GM18508 (cell line): ENCODE measurements at regions not wholly inside any gene's neighbourhood (a gene's known extent, or its start where the extent isn't known, plus 50 kb on each side); places are given as distances from the start of the nearest gene placed in this dataset.

Source experiments
- ATAC-seq: cut with Tn5 transposase; IDR thresholded peaks from one replicate; pipeline ENCODE4 v1.9.1; 2021; ENCODE audit warnings: moderate number of reproducible peaks; ENCODE audit not compliant: insufficient read depth, unreplicated experiment

DNA sequence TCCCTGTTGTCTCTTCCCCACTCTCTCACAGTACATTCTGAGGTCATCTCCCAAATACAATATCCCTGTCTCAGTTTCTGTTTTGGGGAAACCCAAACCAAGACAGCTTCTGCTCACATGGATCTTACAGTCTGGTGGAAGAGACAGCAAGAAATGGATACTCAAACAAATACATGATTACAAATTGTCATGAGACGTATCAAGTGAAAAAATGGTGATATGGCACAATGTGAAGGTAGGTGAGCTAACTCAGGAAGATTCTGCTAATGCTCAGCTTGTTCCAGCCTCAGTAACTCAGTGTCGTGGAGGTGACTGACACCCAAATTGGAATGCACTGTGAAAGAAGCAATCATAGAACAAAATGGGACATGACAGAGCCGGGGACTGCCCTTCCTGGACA, 68.3 kb downstream of the CHST1 start:
- ATAC-seq, result no peak

DNA sequence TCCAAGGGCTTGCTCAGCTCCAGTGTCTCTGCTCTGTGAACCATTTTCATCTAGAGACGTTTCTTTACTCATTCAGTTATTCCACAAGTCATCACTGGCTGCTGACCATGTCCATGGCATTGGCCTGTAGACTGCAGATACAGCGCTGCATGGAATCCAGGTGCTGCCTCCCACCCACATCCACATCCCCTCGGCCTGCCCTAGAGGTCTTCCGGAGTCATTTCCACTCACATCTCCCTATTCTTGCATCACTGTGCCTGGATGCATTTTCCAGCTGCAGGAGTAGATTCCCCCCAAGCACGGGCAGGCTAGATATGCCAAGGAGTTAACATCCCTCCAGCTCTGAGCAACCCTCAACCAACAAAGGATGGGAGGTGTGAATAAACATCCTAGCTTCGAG, 68.9 kb downstream of the CHST1 start:
- no peak for ATAC-seq

DNA sequence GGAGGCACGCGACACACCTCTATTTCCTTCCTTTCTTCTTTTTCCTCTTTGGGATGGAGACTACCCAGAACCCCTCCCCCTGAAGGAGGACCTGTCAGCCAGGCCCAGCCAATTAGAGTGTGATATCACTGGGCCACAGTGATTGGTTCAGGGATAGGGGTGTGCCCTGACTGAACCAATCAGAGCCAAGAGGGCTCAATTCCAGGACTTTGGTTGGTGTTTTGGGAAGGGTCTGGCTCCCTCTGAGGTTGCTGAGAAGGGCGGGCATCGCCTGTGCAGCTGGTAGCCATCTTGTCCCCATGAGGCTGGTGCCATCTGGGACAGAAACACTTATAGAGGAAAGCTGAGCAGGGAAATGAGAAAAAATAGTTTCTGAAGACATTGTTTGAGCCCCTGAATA, 71.4 kb downstream of the CHST1 start:
- no peak for ATAC-seq

DNA sequence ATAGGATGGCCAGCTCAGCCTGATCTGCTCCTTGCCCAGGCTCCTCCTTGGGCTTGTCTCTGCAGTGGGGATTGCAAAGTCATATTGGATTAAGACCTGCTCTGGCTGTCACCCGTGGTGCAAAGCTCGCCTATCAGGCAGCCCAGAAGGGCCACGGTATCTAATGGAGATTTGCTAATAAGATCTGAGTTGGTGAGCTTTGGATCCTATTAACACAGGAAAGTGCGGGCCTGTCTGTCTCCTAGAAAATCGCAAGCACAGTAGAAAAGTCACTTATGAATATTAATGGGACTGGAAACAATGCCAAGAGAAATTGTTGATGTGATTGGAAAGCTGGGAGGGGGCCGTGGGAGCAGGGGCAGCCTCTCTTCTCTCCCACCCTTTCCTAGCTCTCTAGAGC, 72.8 kb downstream of the CHST1 start:
- no peak for ATAC-seq

DNA sequence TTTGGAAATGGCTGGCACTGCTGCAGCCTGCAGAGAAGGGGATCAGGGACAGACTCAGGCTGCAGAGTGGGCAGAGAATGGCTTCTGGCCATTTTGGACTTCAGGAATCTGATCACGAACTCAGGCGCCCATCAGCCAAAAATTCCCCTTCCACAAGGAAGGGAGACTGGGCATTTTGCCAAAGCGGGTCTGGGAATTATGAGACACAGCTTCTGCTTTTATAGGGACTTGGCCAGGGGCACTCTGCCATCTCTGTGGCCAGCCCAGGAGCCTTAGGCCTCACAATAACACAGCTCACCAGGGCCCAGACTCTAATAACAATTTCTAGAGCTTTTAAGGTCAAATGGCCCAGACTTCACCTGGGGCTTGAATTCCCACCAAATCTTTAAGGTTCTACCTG, 74.7 kb downstream of the CHST1 start:
- ATAC-seq, result no peak

DNA sequence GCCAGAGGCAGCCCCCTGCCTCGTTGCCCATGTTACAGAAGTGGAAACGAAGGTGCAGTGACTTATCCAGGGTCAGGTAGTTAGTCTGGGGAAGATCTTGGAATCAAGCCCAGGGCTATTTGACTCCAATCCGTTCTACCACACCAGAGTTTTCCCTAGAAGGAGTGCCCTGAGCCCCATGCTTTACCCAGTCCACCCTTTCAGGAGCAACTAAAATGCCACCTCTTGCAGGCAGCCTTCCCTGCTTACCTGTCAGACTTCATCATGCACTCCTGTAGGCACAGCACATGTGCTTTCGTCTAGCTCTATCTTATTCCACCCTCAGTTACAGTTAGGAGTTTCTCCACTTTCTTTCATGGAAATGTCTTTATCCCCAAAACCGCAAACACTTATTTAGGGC, 80.2 kb downstream of the CHST1 start:
- ATAC-seq, result no peak

DNA sequence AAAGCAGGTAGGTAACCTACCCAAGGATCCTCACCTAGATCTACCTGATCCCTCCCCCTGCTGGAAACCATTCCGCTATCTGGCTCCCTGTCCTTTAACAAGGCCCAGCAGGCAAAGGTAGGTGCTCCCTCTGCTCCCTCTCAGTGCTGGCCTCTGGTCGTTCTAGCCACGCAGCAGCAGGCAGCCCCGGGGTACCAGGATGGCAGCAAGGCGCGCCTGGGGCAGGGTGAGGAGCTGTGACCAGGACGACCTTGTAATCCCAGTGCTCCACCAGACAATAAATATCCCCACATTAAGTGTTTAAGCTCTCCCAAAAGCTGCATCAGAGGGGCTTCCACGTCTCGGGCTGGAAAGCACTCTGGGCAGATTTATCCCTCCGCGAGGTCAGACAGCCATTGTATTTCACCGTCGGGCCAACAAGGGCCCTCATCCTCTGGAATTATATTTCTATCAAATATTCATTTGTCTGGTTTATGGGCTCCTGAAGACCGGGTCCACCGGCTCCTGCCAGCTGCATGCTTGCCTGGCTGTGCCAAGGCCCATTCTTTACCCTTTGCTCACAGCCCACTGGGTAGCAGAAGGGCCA, 81.3 kb downstream of the CHST1 start:
- ATAC-seq, result no peak

DNA sequence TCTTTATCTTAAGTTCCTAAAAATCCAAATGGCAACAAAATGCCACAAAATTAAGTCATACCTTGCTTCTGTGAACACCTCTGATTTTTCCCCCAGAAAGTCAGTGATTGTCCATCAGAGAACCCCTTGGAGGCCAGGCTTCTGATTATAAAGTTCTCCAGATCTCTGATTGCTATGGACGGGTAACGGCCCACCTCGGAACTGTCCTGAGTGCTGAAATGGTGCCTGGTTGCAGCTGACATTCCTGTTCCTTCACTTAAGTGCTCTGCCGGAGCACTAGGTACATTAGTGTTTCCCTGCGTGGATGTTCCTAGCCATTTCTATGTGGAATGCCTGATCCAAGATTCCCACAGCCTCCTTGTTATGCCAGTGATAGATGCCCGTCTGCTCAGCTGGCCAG, 85.0 kb downstream of the CHST1 start:
- no peak for ATAC-seq

DNA sequence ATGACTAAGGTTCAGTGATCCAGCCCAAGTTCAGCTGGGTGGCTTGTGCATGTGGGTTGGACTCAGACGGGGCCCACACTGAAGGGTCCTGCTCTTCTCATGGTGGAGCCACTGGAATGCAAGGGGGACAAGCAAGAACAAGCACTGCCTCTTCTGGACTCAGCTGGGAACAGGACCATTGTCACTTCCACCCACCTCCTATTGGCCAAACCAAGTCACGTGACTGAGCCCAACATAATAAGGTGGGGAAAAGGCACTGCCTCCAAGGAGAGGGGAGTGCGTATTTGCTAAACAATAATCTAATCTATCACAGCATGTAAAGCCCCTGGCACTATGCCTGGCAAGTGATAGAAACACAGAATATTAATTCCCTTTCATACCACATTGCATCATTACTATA, 87.1 kb downstream of the CHST1 start:
- ATAC-seq, result no peak

DNA sequence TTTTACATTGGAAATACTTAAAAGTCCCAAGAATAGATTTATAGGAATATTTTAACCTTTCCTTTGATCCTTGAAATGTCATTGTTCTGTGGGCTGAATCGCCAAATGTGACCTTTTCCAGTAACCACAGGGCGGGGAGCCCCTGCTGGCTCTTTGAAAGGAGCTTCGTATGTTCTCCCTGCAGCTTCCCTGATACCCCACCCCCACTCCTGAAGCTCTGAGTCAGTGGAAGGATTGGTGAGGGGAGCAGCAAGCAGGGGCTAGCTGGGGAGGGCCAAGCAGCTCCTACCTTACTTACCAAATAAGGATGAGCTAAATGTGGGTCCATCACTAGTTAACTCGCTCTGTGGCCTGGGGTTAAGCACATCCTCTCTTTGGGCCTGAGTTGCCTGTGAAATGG, 87.7 kb downstream of the CHST1 start:
- ATAC-seq, result no peak

DNA sequence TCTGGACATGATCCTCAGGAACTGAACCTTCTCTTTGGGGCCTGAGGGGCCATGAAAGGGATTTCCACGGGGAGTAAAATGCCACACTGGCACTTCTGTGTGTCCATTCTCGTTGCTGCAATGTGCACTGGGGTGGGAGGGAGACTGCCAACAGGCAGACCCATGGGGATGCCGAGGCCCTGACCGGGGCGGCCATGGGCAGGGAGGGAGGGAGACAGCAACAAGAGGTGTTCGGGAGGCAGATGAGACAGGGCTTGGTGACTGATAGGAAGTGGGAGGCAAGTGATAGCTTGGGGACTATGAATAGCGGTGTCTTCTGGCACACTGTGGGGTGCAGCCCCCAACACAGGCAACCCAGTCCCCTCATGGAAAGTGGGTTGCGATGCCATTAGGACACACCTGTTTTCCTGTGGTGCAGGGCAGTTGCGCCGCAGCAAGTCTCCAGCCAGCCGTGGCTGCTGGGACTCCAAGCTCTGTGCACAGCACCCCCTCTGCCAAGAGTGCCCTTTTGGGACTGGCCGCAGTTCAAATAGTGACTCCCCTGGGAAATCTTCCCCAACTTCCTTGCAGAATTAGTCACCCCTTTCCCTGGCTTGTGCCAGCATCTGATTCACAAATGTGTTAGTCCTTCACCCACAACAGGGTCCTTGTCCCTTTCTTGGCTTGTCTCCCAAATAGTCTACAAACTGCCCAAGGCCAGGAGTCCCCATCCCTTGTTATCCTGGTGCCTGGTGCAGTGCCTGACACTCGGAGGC, 88.8 kb downstream of the CHST1 start:
- ATAC-seq, result no peak

DNA sequence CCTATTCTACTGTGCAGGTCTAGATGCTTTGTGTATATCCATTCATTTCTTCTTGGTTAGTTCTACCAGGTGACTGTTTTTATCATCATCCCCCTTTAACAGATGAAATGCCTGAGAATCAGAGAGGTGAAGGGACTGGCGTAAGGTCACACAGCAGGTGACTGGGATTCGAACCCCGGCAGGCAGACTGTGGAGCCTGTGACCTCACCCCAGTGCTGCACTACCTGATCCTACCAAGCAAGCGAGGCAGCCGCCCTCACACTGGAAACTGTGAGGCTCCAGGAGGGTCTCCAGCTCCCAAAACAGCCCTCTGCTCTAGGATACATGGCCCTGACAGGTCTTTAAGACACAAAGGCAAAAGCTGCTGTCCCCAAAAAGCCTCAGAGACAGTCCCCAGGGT, 91.7 kb downstream of the CHST1 start:
- ATAC-seq, result no peak

DNA sequence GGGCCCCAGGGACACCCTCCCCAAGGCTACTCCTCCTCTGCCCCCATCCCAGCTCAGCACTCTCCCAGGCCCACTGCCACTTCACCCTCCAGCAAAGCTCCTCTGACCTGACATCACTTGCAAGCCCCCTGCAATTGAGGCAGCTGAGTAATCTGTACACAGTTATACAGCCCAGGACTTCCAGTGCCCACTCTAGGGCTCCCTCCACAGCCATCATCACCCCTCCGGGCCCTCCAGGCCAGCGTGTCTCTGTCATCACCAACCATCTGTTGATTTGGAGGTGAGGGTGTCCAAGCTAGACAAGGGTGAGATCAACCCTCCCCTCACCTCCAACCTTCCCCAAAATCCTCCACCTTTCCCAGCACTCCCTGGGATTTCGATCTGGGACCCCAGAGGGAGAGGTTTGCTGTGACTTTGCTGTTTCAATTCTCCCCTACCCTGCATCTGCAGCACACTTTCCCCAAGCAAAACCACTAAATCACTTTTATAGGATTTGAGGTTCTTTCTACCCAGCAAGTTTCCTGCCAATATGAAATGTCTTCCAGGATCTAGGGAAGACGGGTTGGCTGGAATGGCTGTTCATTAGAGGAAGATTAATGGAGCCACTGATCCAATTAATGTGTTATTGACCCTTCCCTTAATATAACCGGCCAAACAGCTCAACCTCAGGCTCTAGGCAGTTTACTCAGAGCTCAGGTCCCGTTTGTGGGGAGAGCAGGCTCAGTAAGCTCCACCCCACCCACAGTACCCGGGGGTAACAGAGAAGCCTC, 92.9 kb downstream of the CHST1 start:
- no peak for ATAC-seq

DNA sequence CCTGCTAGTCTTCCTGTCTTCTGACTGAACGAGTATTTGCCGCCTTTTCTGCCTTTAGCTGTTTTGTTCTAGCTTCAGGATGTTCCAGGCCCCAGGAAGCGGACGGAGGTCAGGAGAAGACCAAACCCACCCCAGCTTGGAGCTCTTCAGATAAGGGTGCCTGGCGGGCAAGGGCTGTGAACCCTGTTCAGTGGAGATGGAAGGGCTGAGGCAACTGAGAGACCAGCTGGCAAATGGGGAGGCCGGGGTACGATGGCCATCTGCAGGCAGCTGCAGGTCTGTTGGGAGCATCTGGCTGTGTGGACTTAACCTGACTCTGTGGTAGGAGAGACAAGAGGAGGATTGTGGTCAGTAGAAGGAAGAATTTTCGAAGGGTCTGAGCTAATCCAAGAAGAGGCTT, 95.6 kb downstream of the CHST1 start:
- no peak for ATAC-seq

DNA sequence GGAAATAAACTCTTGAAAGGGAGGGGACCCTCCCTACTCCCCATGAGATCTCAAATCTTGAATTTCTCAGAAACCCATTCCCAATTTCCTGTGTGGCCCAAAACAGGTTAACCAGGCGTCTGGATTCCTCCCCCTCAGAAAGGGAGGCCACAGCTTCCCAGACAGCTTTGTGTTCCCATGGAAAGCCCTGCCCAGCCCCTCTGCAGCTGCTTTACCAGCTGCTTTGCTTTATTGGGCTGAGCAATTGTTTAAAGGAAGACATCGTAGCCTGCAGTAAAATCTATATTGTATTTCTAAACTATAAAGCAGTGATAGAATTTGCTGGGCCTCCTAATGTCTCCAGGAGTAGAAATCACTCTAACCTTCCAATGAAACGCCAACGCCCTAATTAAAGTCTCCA, 97.4 kb downstream of the CHST1 start:
- ATAC-seq, result no peak

DNA sequence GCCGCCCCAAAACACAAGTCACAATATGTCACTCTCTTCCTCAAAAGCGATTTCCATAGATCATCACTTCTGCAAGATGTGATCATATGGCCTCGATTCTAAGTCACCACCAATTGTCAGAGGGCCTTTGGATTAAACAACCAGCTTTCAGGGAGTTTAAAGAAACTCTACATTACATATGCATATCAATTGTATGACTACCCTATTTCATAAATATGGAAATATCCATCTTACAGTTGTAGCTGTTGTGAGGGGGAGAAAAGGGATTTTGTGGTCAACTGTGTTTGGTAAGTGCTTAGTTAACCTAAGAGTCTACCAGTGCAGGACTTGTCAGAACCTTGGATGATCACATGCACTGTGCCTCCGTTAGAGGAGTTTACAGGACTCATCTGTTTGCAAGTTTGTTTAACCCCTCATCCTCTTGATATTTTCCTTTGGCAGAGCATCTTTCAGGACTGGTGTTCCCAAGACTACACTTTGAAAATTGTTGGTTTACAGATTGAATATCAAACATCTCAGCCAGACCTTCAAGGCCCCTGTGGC, 99.9 kb downstream of the CHST1 start:
- ATAC-seq, result no peak

DNA sequence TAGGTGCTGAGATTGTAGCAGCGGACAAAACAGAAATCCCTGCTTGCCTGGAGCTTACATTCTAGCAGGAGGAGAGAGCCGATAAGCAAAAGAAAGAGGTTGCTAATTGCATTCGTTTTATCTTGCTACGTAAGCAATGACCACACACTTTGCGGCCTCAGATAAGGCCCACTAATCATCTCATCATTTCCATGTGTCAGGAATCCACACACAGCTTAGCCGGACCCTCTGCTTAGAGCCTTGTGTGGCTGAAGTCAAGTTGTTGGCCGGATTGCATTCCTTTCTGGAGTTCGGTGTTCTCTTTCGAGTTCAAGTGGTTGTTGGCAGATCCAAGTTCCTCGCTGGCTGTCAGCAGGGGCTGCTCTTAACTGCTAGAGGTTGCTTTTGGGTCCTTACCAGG, 101.6 kb downstream of the CHST1 start:
- no peak for ATAC-seq

DNA sequence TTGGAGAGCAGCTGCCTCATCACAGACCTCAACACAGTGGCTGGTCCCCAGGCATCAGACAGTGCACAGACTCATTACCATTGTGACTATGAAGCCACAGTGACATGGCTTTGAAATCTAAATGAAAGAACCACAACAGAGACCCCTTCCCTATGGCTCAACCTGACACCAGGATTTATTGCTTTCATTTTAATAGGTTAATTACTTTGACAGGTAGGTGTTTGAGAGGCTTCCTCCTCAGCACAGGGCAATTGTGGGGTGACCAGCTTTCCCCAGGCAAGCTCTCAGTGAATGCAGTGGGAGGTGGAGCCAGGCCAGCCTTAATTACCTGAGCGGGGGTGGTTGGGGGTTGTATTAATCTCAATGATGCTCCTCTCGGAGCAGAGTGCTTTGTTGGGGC, 102.3 kb downstream of the CHST1 start:
- no peak for ATAC-seq

DNA sequence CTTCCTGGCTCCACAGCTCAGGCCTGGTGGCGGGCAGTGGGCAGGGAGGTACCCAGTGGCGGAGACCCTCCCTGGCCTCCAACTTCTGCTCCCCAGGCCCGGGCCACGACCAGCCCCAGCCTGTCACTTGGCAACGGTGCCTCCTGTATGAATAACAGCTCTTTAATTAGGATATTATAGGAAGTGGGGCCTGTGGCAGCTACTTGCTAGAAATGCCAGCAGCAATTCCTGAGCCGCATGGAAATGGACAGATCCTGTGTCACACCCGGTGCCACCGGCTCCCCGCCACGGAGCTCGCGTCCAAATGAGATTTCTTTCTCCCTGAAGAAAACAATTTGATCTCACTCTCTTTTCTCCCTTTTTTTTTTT, 104.5 kb downstream of the CHST1 start:
- no peak for ATAC-seq

DNA sequence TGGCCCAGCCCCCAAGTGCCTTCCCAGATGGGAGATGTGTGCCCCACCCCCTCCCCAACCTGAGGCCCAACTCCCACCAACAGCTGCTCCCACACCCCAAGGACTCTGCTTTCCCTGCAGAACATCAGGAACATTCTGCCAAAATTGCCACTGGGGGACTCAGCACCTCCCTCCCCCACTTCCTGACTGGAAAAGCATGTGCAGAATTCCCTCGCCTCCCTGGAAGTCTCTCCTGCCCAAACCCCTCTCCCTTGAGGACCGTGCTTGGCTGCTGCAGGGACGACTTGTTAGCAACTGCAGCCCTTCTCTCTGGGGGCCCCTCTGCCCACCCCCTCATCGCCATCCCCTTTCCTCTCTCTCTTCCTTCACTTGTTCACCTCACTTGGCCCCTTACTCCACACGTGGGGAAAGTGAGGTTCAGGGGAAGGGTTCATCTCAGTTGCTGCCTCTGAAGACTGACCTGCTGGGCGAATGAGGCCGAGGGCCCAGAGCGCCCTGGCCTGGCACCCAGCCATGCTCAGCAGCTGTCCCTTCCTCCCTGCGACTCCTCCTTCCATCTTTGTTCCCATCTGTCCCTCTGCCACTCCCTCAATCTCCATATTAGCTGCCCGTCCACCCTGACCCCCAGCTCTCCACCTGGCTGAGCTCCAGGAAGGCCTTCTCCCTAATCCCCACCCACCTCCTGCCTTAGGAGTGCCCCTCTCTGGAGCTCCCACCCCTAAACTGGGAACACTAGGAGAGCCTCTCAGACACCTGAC, 105.1 kb downstream of the CHST1 start:
- no peak for ATAC-seq
